Uterus (tissue), 3 donors: ENCODE measurements at regions not wholly inside any gene's neighbourhood (a gene's known extent, or its start where the extent isn't known, plus 50 kb on each side); places are given as distances from the start of the nearest gene placed in this dataset.

Experiments
- DNase-seq, 2 donors: peaks; one replicate each; pipeline ENCODE4 v3.0.0-alpha.2; 2019 to 2020
- H3K27ac ChIP-seq, 2 donors: fragments of 200-600 bp; sonication (generic); 1 replicate in 1 of 2; 2 replicates in 1 of 2; pipeline ENCODE4 v1.5.1; 2016 to 2018
- H3K27me3 ChIP-seq, 2 donors: fragments of 200-600 bp; sonication (generic); one replicate each; pipeline ENCODE4 v1.5.1; 2018 to 2019; ENCODE audit warnings: control low read depth in 1 of 2
- H3K36me3 ChIP-seq, 2 donors: fragments of 200-600 bp; sonication (generic); one replicate each; pipeline ENCODE4 v1.5.1; 2019; ENCODE audit warnings: control low read depth in 1 of 2
- H3K4me1 ChIP-seq, 2 donors: fragments of 200-600 bp; sonication (generic); one replicate each; pipeline ENCODE4 v1.5.1; 2018 to 2019; ENCODE audit warnings: control low read depth in 1 of 2
- H3K4me3 ChIP-seq, 2 donors: fragments of 200-600 bp; sonication (generic); 1 replicate in 1 of 2; 2 replicates in 1 of 2; pipeline ENCODE4 v1.5.1; 2018 to 2019; ENCODE audit warnings: mild to moderate bottlenecking in 1 of 2
- H3K9me3 ChIP-seq, 2 donors: fragments of 200-600 bp; sonication (generic); one replicate each; pipeline ENCODE4 v1.5.1; 2019; ENCODE audit warnings: control low read depth in 1 of 2
- POLR2A ChIP-seq, 2 donors: fragments of 450-650 bp; IDR thresholded peaks; one replicate each; pipeline ENCODE4 v1.6.1; 2016; ENCODE audit warnings: antibody characterized with exemption in 2 of 2, mild to moderate bottlenecking in 1 of 2, moderate library complexity in 1 of 2
- intact Hi-C: fragments of 100-400 bp; cut with DNase I; formaldehyde crosslinking; loops from one replicate; pipeline ENCODE4 v1.15.1; 2023; ENCODE audit warnings: low total_unique reads
- TF ChIP-seq, protein P1 (sequence below), 4 experiments: fragments of 200-600 bp in 2 of 4; fragments of 450-650 bp in 2 of 4; sonication (generic) in 2 of 4; IDR thresholded peaks; one replicate each; pipeline ENCODE4 v1.5.1; 2016 to 2019; ENCODE audit warnings: antibody characterized with exemption in 4 of 4, mild to moderate bottlenecking in 2 of 4, moderate library complexity in 1 of 4
- donor health status: DM: yes; HTN: yes; CAD: no.

DNA sequence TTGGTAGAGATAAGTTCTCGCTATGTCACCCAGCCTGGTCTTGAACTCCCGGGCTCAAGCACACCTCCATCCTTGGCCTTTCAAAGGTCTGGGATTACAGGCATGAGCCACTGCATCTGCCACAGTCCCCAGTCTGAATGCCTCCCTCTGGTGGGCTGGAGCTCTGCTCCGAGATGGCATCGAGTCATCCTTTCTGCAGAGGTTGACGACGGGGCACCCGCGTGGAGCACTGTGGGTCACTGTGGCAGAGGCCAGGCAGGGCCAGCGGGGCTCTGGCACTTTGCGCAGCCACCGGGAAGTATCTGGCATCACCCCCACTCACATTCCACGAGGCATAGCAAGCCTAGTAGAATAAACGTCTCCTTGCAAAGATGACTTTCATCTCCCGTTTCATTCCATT, 163.3 kb upstream of the DIO3 start:
- TF ChIP-seq POLR2A (IDR thresholded peaks at IDR 0.05): no peak
- TF ChIP-seq, protein P1, sequence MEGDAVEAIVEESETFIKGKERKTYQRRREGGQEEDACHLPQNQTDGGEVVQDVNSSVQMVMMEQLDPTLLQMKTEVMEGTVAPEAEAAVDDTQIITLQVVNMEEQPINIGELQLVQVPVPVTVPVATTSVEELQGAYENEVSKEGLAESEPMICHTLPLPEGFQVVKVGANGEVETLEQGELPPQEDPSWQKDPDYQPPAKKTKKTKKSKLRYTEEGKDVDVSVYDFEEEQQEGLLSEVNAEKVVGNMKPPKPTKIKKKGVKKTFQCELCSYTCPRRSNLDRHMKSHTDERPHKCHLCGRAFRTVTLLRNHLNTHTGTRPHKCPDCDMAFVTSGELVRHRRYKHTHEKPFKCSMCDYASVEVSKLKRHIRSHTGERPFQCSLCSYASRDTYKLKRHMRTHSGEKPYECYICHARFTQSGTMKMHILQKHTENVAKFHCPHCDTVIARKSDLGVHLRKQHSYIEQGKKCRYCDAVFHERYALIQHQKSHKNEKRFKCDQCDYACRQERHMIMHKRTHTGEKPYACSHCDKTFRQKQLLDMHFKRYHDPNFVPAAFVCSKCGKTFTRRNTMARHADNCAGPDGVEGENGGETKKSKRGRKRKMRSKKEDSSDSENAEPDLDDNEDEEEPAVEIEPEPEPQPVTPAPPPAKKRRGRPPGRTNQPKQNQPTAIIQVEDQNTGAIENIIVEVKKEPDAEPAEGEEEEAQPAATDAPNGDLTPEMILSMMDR (IDR thresholded peaks at IDR 0.05): no peak
- Histone ChIP-seq H3K4me1 (no peaks in the 10 kb centered on the region), H3K4me3 (no peak overlapping the region), H3K9me3 (no peaks in the 10 kb centered on the region), H3K27me3 (no peaks in the 10 kb centered on the region), H3K36me3 (no peaks in the 10 kb centered on the region), H3K27ac (no peak overlapping the region)
- intact Hi-C loops: no loop called here
- DNase-seq: no peak

GRCh38 chr14:101399737-101400517, 161.4 kb upstream of the DIO3 start:
- no peak for TF ChIP-seq POLR2A (IDR thresholded peaks at IDR 0.05)
- TF ChIP-seq, protein P1 (IDR thresholded peaks at IDR 0.05): no peak
- peaks cover 0 to 4% of the 10 kb centered on the region in 2 donors for H3K4me1 ChIP-seq
- H3K4me3 ChIP-seq: no peak overlapping the region
- DNase-seq: no peak
- intact Hi-C loops: no loop called here
- no peaks in the 10 kb centered on the region for H3K27me3 ChIP-seq
- no peaks in the 10 kb centered on the region for H3K9me3 ChIP-seq
- no peaks in the 10 kb centered on the region for H3K36me3 ChIP-seq
- peak overlapping the region; percentile 53 to 65 for H3K27ac ChIP-seq

DNA sequence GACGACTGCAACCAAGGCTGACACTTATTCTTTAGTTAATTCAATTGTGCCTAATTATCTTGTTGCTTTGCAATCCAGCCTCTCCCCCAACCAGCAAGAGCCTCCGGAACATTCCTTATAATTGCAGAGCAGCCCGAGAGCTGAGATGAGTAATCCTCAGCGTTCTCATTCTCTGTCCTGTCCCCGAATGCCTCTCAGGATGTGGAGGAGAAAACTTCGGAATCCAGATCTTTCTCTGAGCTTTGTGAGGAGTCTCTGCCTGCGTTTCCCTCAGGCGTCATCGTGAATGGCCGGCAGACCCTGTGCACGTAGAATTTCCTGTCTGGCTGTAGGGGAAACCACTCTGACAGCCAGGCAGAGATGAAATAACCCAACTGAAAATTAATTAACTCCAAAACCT, 160.5 kb upstream of the DIO3 start:
- intact Hi-C loops: no loop called here
- peak in 1 of 2 donors; percentile 46 for DNase-seq
- H3K36me3 ChIP-seq: no peaks in the 10 kb centered on the region

GRCh38 chr14:101402936-101403660, 158.2 kb upstream of the DIO3 start:
- no peak for DNase-seq
- Histone ChIP-seq H3K4me3 (no peak overlapping the region), H3K27ac (peak overlapping the region; percentile 52 to 62), H3K36me3 (no peaks in the 10 kb centered on the region), H3K4me1 (peaks cover 9% of the 10 kb centered on the region in 2 donors), H3K27me3 (no peaks in the 10 kb centered on the region), H3K9me3 (no peaks in the 10 kb centered on the region)
- TF ChIP-seq, protein P1 (IDR thresholded peaks at IDR 0.05): no peak
- no peak for TF ChIP-seq POLR2A (IDR thresholded peaks at IDR 0.05)
- intact Hi-C loops: no loop called here

More for the DNA sequence above, 160.5 kb upstream of the DIO3 start:
- TF ChIP-seq POLR2A (IDR thresholded peaks at IDR 0.05): no peak
- TF ChIP-seq, protein P1 (IDR thresholded peaks at IDR 0.05): no peak
- no peaks in the 10 kb centered on the region for H3K9me3 ChIP-seq
- peak overlapping the region; percentile 53 to 65 for H3K27ac ChIP-seq
- no peaks in the 10 kb centered on the region for H3K27me3 ChIP-seq
- H3K4me1 ChIP-seq: peaks cover 0 to 4% of the 10 kb centered on the region in 2 donors
- H3K4me3 ChIP-seq: no peak overlapping the region
